ENCODE measurements at regions not wholly inside any gene's neighbourhood (a gene's known extent, or its start where the extent isn't known, plus 50 kb on each side); places are given as distances from the start of the nearest gene placed in this dataset.

- no peak for DNase-seq (ENCODE audit: low read depth, low spot score)
Observed at GRCh38 chr1:232519186-232519585, 110.7 kb downstream of the SIPA1L2 start.

GRCh38 chr1:232518349-232518748, 111.6 kb downstream of the SIPA1L2 start:
- DNase-seq (ENCODE audit: low read depth, low spot score): no peak

- no peak for DNase-seq (ENCODE audit: low read depth, low spot score)
Observed at GRCh38 chr1:232517204-232517603, 112.7 kb downstream of the SIPA1L2 start.

GRCh38 chr1:232515706-232516105, 114.2 kb downstream of the SIPA1L2 start:
- DNase-seq (ENCODE audit: low read depth, low spot score): no peak

DNA sequence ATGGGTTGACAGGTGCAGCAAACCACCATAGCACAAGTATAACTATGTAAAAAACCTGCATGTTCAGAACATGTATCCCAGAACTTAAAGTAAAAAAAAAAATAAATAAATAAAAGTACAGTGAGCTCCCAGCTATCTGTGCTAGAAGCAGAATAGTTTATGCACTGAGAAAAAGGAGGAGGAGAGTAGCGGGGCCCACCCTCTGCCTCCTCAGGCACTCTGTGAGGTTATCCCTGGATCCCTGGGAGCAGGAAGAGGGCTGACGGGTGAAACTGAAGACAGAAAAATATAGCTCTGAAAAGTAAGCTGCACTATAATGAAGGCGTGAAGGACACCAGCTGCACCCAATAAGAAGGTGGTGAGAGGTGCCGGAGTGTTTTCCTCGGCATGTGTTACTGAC, 117.2 kb downstream of the SIPA1L2 start:
- no peak for DNase-seq (ENCODE audit: low read depth, low spot score)

DNA sequence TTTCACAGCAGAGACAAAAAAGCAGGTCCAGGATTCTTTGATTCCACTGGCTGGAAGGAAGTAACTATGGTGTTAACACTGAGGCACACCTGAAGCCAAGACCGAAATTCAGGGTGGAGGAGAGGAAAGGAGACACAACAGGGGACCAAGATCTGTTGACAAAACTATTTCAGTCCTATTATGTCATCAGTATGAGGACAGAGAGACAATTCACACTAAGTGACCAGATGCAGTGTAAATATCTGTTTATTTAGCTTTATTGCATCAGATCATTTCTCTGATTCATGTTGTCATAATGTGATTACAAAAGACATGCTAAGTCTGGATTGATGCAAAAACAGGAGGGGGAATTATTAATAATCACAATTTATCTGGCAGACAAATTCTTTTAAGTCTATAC, 118.8 kb downstream of the SIPA1L2 start:
- DNase-seq (ENCODE audit: low read depth, low spot score): no peak

DNA sequence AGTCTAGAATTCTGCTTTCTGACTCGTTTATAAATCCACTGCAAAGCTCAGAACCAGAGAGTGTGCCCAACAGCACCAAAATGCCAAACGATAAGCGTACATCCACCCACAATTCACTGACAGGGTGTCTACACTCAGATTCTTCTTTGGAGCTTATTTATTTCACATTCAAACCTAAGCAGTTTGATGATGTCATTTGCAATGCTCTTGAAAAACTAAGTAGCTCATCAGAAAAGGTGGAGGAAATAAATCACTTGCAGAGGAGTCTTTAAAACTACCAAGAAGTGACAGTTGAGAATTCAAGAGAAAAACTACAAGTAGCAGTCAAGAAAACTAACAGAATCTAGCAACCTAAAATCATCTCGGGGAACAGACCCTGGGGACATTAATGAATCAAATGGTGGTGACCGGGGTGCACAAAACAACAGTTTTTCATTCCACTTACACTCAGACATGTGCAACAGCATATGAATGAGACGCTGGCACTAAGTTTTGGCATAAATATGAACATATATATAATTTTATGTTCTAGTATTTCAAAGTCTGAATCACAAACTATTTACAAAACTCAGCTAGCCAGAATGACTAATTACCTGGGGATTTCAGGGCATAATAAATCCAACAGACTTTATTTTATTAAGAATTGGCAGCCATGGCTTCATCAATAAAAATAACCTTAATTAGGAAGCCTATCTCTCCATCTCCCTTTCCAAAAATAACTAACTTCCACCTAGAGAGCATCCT, 119.4 kb downstream of the SIPA1L2 start:
- no peak for DNase-seq (ENCODE audit: low read depth, low spot score)

DNA sequence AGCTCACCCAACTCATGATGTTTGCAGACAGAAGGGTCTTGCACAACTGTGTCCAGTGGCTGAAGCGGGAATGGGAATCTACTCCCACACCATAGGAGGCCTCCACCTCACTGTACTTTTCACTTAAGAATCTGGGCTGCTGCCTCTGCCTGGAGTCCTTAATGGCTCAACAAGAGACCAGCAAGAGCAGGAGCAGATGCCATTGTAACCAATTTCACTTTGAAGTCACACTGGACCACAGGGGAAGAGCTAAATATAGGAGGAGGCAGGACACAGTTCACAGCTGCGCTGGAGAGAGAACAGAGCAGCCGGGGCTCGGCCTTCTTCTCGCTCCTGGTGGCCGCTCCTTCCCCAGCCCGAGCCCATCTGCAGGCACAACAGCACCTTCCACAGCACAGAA, 120.4 kb downstream of the SIPA1L2 start:
- peak; percentile 10 for DNase-seq (ENCODE audit: low read depth, low spot score)

GRCh38 chr1:232508130-232508701, 121.7 kb downstream of the SIPA1L2 start:
- no peak for DNase-seq (ENCODE audit: low read depth, low spot score)

- no peak for DNase-seq (ENCODE audit: low read depth, low spot score)
Observed at GRCh38 chr1:232507571-232507970, 122.4 kb downstream of the SIPA1L2 start.

DNA sequence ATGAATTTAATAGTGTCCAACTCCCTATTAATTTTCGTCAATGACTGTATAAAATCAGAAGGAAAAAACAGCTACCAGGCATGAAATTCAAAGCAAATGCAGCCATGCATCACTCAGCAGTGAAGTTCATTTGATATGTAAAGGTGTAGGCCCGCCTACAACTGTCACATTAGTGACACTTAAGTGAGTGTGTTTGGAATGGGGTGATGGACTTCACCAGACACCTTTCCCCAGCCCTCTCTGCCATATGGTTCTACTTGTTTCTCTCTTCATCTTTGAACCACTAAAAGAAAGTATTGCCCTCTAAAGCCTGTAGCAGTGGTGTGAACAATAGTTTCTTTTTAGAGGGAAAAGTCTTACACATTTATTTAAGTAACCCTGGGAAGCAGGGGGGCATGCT, 124.0 kb downstream of the SIPA1L2 start:
- DNase-seq (ENCODE audit: low read depth, low spot score): no peak

GRCh38 chr1:232504651-232505050, 125.3 kb downstream of the SIPA1L2 start:
- no peak for DNase-seq (ENCODE audit: low read depth, low spot score)

GRCh38 chr1:232503497-232503896, 126.4 kb downstream of the SIPA1L2 start:
- no peak for DNase-seq (ENCODE audit: low read depth, low spot score)

GRCh38 chr1:232501854-232502253, 128.1 kb downstream of the SIPA1L2 start:
- DNase-seq (ENCODE audit: low read depth, low spot score): no peak

DNA sequence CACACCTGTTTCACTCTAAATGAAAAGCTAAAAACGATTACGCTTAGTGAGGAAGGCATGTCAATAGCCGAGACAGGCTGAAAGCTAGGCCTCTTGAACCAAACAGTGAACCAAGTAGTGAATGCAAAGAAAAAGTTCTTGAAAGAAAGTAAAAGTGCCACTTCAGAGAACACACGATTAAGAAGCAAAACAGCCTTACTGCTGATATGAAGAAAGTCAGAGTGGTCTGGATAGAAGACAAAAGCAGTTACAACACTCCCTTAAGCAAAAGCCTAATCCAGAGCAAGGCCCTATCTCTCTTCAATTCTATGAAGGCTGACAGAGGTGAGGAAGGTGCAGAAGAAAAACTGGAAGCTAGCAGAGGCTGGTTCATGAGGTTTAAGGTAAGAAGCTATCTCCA, 130.7 kb downstream of the SIPA1L2 start:
- DNase-seq (ENCODE audit: low read depth, low spot score): no peak

DNA sequence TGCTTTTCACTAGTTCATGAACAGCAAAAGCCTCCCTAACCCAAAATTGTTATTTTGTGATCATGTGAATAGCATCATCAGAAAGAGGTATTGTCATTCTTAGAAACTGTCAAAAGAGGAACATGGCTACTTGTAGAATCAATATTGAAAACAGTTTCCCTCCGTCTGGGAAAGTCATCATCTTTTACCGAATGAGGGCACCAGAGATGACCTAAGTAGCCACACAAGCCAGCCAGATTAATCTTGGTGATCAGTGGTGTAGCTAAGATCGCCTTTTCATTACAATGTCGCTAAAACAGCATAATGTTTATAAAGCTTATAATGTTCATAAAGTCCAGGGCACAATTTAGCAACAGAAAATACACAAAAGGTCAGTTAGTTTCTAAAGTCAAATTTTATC, 136.1 kb downstream of the SIPA1L2 start:
- DNase-seq (ENCODE audit: low read depth, low spot score): no peak

- DNase-seq (ENCODE audit: low read depth, low spot score): no peak
Observed at GRCh38 chr1:232489256-232489655, 140.7 kb downstream of the SIPA1L2 start.

GRCh38 chr1:232487236-232487635, 142.7 kb downstream of the SIPA1L2 start:
- DNase-seq (ENCODE audit: low read depth, low spot score): no peak

GRCh38 chr1:232486454-232487207, 143.3 kb downstream of the SIPA1L2 start:
- no peak for DNase-seq (ENCODE audit: low read depth, low spot score)

- DNase-seq (ENCODE audit: low read depth, low spot score): no peak
Observed at GRCh38 chr1:232486006-232486405, 143.9 kb downstream of the SIPA1L2 start.

- no peak for DNase-seq (ENCODE audit: low read depth, low spot score)
Observed at GRCh38 chr1:232484856-232485255, 145.1 kb downstream of the SIPA1L2 start.

DNA sequence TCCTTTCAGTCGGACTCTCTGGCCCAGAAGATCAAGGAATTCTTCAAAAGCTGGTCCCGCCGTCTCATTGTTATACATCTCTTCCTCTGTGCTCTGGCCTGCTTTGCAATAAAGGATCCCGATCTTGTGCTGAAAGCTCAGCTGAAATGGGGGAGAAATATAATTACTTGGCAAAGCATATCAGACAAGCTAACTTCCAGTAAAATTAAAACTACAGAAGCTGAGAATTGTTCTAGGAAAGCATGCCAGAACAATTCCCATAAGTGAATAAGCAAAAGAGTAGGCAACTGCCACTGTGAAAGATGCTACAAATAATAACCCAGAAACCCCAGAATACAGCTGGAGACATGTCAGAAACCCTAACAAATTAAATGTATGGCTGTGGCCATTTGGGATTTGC, 146.1 kb downstream of the SIPA1L2 start:
- DNase-seq (ENCODE audit: low read depth, low spot score): no peak

- DNase-seq (ENCODE audit: low read depth, low spot score): no peak
Observed at GRCh38 chr1:232481091-232481490, 148.8 kb downstream of the SIPA1L2 start.

Data from smooth muscle cell of the brain vasculature (primary cell).